ENCODE measurements at regions not wholly inside any gene's neighbourhood (a gene's known extent, or its start where the extent isn't known, plus 50 kb on each side); places are given as distances from the start of the nearest gene placed in this dataset.

DNA sequence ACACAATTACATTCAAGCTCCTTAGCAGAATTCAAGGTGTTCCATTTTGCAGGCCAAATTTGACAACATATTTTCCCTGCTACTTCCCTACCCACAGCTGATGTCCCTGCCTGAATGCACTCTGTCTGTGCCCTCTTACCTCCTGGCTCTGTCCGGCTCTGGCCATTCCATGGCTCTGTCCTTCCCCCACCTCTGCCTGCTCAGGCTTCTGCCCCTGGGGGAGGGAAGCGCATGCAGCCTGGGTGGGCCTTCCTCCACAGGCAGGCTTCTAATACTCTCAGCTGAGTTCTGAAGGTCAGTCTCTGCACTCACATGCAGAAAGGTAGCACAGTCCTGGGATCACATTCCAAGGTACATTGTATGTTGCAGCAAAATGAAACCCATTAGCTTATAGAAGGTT is 113.6 kb upstream of the CACNA2D3 start:
- TF ChIP-seq, protein P1, sequence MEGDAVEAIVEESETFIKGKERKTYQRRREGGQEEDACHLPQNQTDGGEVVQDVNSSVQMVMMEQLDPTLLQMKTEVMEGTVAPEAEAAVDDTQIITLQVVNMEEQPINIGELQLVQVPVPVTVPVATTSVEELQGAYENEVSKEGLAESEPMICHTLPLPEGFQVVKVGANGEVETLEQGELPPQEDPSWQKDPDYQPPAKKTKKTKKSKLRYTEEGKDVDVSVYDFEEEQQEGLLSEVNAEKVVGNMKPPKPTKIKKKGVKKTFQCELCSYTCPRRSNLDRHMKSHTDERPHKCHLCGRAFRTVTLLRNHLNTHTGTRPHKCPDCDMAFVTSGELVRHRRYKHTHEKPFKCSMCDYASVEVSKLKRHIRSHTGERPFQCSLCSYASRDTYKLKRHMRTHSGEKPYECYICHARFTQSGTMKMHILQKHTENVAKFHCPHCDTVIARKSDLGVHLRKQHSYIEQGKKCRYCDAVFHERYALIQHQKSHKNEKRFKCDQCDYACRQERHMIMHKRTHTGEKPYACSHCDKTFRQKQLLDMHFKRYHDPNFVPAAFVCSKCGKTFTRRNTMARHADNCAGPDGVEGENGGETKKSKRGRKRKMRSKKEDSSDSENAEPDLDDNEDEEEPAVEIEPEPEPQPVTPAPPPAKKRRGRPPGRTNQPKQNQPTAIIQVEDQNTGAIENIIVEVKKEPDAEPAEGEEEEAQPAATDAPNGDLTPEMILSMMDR (IDR thresholded peaks at IDR 0.05; ENCODE audit: low read depth, low read length, missing control alignments), result no peak
- H3K4me3 ChIP-seq (replicated peaks; ENCODE audit: low read depth, low read length), result no peak overlapping the region
- DNase-seq (ENCODE audit: extremely low read depth, low read depth), result no peak

DNA sequence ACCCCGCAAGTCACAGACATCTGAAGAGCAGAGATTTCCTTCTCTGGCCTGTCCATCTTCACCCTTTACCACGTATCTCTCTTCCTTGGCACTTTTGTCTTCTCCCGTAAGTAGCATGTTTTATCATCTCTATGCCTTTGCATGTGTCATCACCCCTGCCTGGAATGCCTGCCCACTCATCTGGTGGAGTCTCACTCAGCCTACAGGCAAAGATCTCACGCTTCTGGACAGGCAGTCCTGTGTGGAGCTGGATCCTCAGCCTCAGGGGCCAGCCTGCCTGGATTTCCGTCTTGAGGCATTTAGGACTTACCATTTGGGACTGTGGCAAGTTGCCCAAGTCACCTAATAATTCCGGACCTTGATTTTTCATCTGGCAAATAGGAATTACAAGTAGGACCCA is 114.3 kb upstream of the CACNA2D3 start:
- no peak for DNase-seq (ENCODE audit: extremely low read depth, low read depth)
- no peak overlapping the region for H3K4me3 ChIP-seq (replicated peaks; ENCODE audit: low read depth, low read length)
- TF ChIP-seq, protein P1 (IDR thresholded peaks at IDR 0.05; ENCODE audit: low read depth, low read length, missing control alignments), result no peak

GRCh38 chr3:54004335-54004734 is 112.7 kb upstream of the SELENOK start:
- no peak overlapping the region for H3K4me3 ChIP-seq (replicated peaks; ENCODE audit: low read depth, low read length)
- TF ChIP-seq, protein P1 (IDR thresholded peaks at IDR 0.05; ENCODE audit: low read depth, low read length, missing control alignments), result no peak
- DNase-seq (ENCODE audit: extremely low read depth, low read depth), result no peak

DNA sequence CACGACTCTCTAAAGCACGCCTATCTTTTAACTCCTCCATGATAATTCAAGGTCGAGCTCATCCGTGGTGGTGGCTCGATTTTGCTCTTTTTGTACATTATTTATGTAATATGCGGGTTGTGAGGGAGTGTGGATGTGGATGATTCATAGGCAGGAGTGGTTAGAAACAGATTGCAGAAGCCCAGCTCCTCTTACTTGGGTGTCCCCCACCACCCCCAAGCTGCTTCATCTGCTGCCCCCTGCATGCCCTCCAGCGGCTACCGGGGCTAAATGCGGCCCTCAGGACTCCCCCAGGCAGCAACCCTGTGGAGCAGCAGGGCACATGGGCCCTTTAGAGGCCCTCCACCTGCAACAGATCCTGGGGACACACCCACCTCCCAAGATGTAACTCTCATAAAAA is 111.5 kb upstream of the SELENOK start:
- TF ChIP-seq, protein P1 (IDR thresholded peaks at IDR 0.05; ENCODE audit: low read depth, low read length, missing control alignments), result no peak
- no peak overlapping the region for H3K4me3 ChIP-seq (replicated peaks; ENCODE audit: low read depth, low read length)
- DNase-seq (ENCODE audit: extremely low read depth, low read depth), result no peak

DNA sequence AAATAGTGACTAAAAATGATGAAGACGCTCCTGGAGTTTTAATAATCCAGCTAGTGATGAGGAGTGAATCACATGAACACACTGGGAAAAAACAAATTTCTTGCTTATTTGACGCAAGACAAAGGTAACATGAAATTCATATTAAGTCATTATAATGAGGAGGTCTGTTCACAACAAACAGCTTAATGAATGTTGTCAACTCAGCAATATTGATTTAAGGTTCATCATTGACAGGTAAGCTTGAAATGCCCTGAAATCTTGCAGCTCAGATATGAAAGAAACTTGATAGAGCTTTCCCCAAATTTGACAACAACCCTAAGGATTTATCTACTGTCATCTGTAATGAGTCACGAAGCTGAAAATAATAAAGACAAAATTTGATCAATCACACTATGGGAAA is 108.1 kb upstream of the SELENOK start:
- DNase-seq (ENCODE audit: extremely low read depth, low read depth), result no peak
- H3K4me3 ChIP-seq (replicated peaks; ENCODE audit: low read depth, low read length), result no peak overlapping the region
- TF ChIP-seq, protein P1 (IDR thresholded peaks at IDR 0.05; ENCODE audit: low read depth, low read length, missing control alignments), result no peak

GRCh38 chr3:53998980-53999379 is 107.3 kb upstream of the SELENOK start:
- H3K4me3 ChIP-seq (replicated peaks; ENCODE audit: low read depth, low read length), result no peak overlapping the region
- no peak for DNase-seq (ENCODE audit: extremely low read depth, low read depth)
- TF ChIP-seq, protein P1 (IDR thresholded peaks at IDR 0.05; ENCODE audit: low read depth, low read length, missing control alignments), result no peak

- no peak overlapping the region for H3K4me3 ChIP-seq (replicated peaks; ENCODE audit: low read depth, low read length)
- no peak for DNase-seq (ENCODE audit: extremely low read depth, low read depth)
- TF ChIP-seq, protein P1 (IDR thresholded peaks at IDR 0.05; ENCODE audit: low read depth, low read length, missing control alignments), result no peak
These were observed 105.8 kb upstream of the SELENOK start for GRCh38 chr3:53997476-53997875.

Data from HFF-Myc (cell line).